Kidney epithelial cell (primary cell): ENCODE measurements at regions not wholly inside any gene's neighbourhood (a gene's known extent, or its start where the extent isn't known, plus 50 kb on each side); places are given as distances from the start of the nearest gene placed in this dataset.

Experiments used
- DNase-seq: peaks from one replicate; pipeline ENCODE4 v3.0.0-alpha.2; 2010; ENCODE audit warnings: low read depth
- H3K27me3 ChIP-seq: 2 replicates; pipeline ENCODE4 v1.6.0; 2011; ENCODE audit warnings: low read length; ENCODE audit not compliant: control insufficient read depth, insufficient read depth
- H3K36me3 ChIP-seq: 2 replicates; pipeline ENCODE4 v1.5.1; 2011; ENCODE audit warnings: low read length; ENCODE audit not compliant: control insufficient read depth, insufficient read depth
- H3K4me3 ChIP-seq: 2 replicates; pipeline ENCODE4 v1.5.1; 2011; ENCODE audit warnings: low read depth, mild to moderate bottlenecking, control low read depth, low read length
- TF ChIP-seq, protein P1 (sequence below): IDR thresholded peaks from 2 replicates; pipeline ENCODE4 v1.5.1; 2011; ENCODE audit warnings: mild to moderate bottlenecking, moderate library complexity, low read length, control low read depth, inconsistent platforms; ENCODE audit not compliant: insufficient read depth, poor library complexity, severe bottlenecking

DNA sequence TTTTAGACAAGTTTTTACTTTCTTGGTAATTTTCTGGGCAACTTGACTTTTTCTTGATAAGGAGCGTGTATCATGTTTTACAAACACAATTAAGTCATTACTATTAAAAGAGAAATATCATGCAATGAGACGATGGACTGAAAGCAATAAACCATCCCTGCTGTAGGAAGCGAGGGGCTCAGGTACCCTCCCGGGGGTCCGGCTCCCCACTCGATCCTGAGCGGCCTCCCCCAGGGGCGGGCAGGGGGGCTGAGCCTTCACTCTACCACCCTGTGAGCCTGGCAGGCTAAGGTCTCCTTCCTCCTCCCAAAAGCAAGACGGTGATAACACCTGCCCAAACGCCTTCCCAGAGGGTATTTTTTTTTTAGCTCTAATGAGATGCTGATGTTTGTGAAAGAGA is 51.8 kb upstream of the ADGRA1 start:
- DNase-seq: no peak
- H3K36me3 ChIP-seq: no peaks in the 10 kb centered on the region
- H3K27me3 ChIP-seq: peaks cover 34% of the 10 kb centered on the region
- no peak overlapping the region for H3K4me3 ChIP-seq
- TF ChIP-seq, protein P1, sequence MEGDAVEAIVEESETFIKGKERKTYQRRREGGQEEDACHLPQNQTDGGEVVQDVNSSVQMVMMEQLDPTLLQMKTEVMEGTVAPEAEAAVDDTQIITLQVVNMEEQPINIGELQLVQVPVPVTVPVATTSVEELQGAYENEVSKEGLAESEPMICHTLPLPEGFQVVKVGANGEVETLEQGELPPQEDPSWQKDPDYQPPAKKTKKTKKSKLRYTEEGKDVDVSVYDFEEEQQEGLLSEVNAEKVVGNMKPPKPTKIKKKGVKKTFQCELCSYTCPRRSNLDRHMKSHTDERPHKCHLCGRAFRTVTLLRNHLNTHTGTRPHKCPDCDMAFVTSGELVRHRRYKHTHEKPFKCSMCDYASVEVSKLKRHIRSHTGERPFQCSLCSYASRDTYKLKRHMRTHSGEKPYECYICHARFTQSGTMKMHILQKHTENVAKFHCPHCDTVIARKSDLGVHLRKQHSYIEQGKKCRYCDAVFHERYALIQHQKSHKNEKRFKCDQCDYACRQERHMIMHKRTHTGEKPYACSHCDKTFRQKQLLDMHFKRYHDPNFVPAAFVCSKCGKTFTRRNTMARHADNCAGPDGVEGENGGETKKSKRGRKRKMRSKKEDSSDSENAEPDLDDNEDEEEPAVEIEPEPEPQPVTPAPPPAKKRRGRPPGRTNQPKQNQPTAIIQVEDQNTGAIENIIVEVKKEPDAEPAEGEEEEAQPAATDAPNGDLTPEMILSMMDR: no peak

DNA sequence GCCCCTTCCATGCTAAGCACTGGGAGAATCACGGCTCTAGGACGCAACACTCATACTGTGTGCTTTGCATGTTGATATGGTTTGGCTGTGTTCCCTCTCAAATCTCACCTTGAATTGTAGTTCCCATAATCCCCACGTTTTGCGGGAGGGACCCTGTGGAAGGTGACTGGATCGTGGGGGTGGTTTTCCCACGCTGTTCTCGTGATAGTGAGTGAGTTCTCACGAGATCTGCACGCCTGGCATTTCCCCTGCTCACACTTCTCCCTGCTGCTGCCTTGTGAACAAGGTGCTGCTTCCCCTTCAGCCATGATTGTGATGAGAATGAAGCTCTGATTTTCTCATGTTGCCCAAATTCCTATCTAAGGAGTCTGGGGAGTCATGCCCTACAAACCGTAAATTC is 53.0 kb upstream of the ADGRA1 start:
- TF ChIP-seq, protein P1: no peak
- Histone ChIP-seq H3K36me3 (no peaks in the 10 kb centered on the region), H3K27me3 (peaks cover 30% of the 10 kb centered on the region), H3K4me3 (no peak overlapping the region)
- no peak for DNase-seq

DNA sequence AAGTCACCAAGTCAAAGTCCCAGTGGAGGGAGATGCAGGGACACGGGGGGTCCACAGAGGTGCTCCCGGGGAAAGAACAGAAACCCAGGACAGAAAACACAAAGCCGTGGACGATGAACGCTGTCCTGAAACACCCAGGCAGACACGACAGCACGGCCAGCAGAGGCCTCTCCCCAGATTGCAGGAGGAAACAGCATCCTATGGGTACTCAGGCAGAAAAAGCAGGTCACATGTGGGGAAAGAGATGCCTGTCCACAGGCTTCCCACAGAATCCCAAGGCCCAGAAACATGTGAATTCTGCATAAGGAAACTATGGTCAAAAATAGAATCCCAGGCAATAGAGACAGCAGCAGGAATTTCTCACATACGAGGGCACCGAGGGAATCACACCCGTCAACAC is 53.6 kb upstream of the ADGRA1 start:
- DNase-seq: no peak
- H3K36me3 ChIP-seq: no peaks in the 10 kb centered on the region
- H3K4me3 ChIP-seq: no peak overlapping the region
- TF ChIP-seq, protein P1: no peak
- H3K27me3 ChIP-seq: peaks cover 23% of the 10 kb centered on the region

DNA sequence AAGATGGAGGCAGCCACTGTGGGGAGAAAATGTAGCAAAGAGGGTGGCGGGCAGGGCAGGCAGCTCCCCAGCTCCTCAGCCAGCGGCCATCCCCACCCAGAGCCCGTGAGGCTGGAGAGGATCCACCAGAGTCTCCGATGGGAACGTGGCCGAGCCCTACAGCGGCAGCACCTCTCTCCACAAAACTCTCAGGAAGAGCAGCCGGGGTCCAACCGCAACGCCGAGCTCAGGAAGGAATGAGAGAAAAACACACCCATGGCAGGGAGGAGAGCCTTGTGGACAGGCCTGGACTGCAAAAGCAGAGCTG is 54.0 kb upstream of the ADGRA1 start:
- Histone ChIP-seq H3K36me3 (no peaks in the 10 kb centered on the region), H3K27me3 (peaks cover 19% of the 10 kb centered on the region), H3K4me3 (no peak overlapping the region)
- DNase-seq: no peak
- TF ChIP-seq, protein P1: no peak

DNA sequence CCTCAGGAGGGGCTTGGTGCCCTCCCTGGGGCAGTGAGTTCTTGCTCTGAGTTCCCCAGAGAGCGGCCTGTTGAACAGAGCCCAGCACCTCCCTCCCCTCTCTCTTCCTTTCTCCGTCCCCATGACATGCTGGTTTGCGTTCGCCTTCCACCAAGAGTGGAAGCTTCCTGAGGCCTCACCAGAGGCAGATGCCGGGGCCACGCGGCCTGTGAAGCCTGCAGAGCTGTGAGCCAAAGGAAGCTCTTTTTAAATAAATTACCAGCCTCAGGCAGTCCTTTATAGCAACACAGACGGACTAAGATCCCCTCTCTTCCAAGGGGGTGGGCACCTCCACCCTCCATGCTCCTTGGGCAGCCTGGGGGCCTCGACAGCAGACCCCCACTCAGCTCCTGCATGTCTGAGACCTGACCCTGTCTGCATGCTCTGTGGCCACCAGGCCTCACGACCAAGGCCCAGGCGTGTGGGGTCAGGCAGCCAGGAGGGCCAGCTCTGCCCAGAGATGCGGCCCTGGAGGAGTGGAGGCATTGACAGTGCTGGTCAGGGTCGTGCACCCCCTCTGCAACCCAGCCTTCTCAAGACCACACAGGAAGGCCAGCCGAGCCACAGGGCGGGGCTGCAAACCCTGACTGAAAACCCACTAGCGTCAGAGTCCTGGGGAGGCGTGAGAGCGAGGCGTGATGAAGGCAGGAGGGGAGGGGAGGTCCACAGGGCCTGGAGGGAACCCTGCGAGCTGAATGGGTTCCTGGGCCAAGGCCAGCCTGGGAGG is 54.6 kb upstream of the ADGRA1 start:
- DNase-seq: no peak
- H3K36me3 ChIP-seq: no peaks in the 10 kb centered on the region
- no peak overlapping the region for H3K4me3 ChIP-seq
- TF ChIP-seq, protein P1: no peak
- peaks cover 14% of the 10 kb centered on the region for H3K27me3 ChIP-seq

DNA sequence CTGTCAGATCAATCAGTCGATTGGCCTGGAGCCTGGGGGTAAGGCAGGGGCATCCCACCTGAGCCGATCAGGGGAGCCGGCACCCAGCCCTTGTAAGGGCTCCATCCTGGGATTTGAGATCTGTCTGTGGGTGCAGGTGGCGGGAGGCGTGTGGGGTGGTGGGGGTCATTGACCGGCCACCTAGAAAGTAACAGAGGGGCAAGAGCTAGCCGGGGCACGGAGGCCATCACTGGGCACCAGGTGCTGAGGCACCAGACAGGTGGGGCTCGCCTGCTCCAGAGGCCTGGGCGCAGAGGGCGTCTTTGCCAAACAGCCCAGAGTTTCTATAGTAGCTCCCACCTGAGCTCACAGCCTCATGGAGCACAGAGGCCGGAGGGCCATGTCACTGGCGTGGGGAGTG is 55.5 kb upstream of the ADGRA1 start:
- Histone ChIP-seq H3K27me3 (peaks cover 14% of the 10 kb centered on the region), H3K36me3 (no peaks in the 10 kb centered on the region), H3K4me3 (no peak overlapping the region)
- no peak for DNase-seq
- TF ChIP-seq, protein P1: no peak
